ENCODE measurements at regions not wholly inside any gene's neighbourhood (a gene's known extent, or its start where the extent isn't known, plus 50 kb on each side); places are given as distances from the start of the nearest gene placed in this dataset.
"Not testable (repeated sequence)": the region's sequence is repeated elsewhere in the genome, so short reads cannot be mapped to it uniquely, and the experiment has no call there.

DNA sequence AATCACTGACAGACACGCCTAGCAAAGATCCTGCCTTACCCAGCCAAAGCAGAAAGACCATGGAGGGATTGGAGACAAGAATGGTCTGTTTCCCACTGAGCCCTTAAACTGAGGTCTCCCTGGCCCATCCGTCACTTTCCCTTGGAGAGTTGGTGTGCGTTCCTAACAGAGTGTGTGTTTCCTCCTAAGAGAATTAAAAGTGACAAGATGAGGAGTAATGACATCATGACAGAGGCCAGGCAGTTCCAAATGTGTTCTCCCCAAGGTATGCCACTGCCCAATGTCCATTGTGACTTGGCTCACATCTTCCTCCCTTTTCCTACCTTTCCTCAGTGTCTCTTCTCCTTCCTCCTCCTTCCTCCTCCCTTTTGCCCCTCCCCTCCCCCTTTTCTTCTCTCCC is 295.7 kb downstream of the SIPA1L2 start:
- H3K4me3 ChIP-seq (ENCODE audit: low read depth, low read length), result no peak overlapping the region
- TF ChIP-seq, protein P1, sequence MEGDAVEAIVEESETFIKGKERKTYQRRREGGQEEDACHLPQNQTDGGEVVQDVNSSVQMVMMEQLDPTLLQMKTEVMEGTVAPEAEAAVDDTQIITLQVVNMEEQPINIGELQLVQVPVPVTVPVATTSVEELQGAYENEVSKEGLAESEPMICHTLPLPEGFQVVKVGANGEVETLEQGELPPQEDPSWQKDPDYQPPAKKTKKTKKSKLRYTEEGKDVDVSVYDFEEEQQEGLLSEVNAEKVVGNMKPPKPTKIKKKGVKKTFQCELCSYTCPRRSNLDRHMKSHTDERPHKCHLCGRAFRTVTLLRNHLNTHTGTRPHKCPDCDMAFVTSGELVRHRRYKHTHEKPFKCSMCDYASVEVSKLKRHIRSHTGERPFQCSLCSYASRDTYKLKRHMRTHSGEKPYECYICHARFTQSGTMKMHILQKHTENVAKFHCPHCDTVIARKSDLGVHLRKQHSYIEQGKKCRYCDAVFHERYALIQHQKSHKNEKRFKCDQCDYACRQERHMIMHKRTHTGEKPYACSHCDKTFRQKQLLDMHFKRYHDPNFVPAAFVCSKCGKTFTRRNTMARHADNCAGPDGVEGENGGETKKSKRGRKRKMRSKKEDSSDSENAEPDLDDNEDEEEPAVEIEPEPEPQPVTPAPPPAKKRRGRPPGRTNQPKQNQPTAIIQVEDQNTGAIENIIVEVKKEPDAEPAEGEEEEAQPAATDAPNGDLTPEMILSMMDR (IDR thresholded peaks at IDR 0.05; ENCODE audit: low read depth, low read length), result no peak

DNA sequence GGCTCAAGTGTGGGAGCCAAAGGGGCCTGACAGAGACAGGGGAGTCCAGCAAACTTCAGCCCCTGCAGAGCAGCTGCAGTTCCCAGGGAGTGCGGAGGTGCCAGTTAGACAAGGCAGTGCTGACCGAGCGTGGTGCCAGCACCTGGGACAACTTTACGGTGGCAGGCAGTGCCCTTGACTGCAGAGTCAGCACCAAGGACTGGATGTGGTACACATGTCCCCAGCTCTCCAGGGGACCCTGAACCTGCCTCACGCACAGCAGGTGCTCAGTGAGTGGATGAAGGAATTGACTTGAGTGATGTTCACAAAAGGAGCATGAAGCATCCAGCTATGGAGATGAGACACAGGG is 296.5 kb downstream of the SIPA1L2 start:
- H3K4me3 ChIP-seq (ENCODE audit: low read depth, low read length), result no peak overlapping the region
- TF ChIP-seq, protein P1 (IDR thresholded peaks at IDR 0.05; ENCODE audit: low read depth, low read length), result no peak

DNA sequence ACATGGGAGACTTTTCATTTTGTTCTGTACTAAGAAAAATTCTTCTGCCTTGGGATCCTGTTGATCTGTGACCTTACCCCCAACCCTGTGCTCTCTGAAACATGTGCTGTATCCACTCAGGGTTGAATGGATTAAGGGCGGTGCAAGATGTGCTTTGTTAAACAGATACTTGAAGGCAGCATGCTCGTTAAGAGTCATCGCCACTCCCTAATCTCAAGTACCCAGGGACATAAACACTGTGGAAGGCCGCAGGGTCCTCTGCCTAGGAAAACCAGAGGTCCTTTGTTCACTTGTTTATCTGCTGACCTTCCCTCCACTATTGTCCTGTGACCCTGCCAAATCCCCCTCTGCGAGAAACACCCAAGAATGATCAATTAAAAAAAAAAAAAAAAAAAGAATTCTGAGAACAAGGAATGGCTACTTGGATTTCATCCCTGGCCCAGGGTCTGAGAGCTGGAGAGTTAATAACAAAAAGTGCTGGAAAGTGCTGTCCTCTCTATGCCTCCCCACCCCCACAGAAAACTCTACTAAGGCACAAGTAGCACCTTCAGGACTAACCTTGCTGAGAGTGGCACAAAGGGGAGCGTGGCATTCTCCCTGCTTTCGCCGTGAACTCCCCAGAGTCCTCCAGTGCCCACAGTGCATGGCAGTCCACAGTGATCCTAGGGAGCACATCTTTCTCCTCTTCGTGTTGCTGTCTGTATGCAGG is 297.1 kb downstream of the SIPA1L2 start:
- H3K4me3 ChIP-seq (ENCODE audit: low read depth, low read length), result not testable (repeated sequence)

DNA sequence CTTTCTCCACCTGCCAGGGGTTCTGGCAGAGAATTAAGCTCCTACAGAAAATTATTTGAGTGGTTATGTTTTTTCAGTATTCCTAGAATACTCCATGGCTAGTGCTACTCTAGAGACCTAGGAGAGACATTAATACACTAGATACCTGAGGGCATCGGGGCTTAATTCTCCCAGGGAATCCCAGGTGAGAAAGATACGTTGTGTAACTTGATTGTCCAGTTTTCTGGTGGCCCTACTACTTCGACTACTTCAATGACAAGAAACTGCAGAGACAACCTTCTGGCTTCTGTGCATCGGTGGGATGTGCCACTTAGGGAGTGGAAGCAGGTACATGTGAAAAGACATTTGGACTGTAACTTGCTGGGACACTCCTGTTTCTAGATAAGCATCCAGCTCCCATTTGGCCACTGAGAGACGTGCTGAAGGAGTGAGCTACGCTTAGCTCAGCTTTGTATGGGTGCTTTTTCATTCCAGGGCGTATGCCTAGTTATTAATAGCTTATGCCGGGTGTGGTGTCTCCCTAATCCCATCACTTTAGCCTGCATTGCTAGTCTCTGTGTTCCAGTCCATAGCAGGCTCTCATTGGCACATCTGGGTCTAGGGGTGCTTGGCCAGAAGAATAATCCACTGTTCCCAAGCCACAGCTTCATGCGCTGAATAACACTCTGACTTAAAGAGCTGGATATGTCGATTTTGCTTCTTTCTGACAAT is 300.7 kb downstream of the SIPA1L2 start:
- TF ChIP-seq, protein P1 (IDR thresholded peaks at IDR 0.05; ENCODE audit: low read depth, low read length), result no peak
- H3K4me3 ChIP-seq (ENCODE audit: low read depth, low read length), result no peak overlapping the region

DNA sequence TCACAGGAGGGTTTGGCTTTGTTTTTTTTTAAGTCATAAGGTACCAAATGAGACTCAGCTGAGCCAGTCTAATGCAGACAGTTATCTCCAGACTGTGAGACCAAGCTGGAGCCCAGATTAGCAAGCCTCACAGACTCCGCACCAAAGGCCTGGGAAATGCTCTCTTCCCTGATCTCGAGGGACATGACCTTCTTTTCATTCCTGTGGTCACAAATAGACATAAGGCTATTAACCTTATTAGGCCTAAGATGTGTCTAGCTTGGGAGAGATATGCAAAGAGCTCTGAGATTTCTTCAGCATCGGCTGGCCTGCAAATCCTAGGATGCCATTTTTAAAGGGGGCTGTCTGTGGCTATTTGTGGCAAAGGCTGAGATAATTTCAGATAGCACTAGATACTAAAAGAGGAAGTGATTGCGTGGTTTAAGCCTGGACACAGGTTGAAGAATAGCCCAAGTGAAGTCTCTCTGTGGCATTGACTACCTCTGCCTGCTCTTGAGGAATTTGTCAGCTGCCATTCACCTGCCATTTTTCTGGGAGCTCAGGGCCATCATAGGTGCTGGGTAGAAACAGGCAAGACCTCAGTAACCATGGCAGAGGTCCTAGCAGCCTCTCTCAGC is 301.3 kb downstream of the SIPA1L2 start:
- no peak overlapping the region for H3K4me3 ChIP-seq (ENCODE audit: low read depth, low read length)
- TF ChIP-seq, protein P1 (IDR thresholded peaks at IDR 0.05; ENCODE audit: low read depth, low read length), result no peak

DNA sequence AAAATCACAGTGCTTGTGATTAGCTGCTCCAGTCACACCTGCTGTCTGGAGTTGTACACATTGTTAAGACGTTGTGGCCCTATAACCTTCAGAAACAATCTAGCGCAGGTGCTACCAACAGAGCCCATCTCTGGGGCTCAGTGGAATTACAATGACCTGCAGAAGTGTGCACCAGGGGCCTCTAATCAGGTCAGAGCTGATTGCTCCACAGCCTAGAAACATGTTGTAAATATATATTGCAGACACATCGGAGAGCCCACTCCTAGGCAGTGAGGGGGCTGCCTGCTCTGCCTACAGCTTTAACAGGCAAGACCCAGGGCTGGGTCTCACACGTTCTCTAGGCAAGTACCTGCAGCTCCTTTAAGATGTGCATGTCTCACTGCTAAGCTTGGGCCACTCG is 302.0 kb downstream of the SIPA1L2 start:
- TF ChIP-seq, protein P1 (IDR thresholded peaks at IDR 0.05; ENCODE audit: low read depth, low read length), result no peak
- no peak overlapping the region for H3K4me3 ChIP-seq (ENCODE audit: low read depth, low read length)

DNA sequence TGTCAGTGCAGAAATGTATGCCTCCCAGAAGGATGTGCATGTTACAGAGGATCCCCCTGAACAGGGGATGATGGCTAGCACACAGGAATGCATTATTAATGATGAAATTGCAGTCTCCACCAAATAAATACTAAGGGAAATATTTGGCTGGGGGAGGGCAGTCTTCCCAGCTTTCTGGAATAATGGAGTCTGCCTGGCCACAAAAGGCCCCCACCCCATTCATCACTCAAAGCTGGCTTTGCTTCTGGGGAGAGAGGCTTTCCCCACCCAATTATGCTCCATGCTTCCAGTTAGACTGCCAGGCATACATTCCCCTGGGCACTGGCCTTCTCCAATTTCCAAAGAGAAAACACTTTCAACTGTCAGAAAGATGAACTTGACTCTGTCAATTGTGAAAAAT is 302.7 kb downstream of the SIPA1L2 start:
- TF ChIP-seq, protein P1 (IDR thresholded peaks at IDR 0.05; ENCODE audit: low read depth, low read length), result no peak
- H3K4me3 ChIP-seq (ENCODE audit: low read depth, low read length), result no peak overlapping the region

Data from WI38 (cell line).